Stomach (tissue), 4 donors: ENCODE measurements at regions not wholly inside any gene's neighbourhood (a gene's known extent, or its start where the extent isn't known, plus 50 kb on each side); places are given as distances from the start of the nearest gene placed in this dataset.

Source experiments
- CTCF ChIP-seq, 7 experiments: fragments of 450-650 bp in 4 of 7; fragments of 200-600 bp in 3 of 7; sonication (generic) in 3 of 7; IDR thresholded peaks; one replicate each; pipeline ENCODE4 v1.5.1; 2016 to 2019; ENCODE audit warnings: antibody characterized with exemption in 7 of 7, control low read depth in 2 of 7, mild to moderate bottlenecking in 1 of 7
- EP300 ChIP-seq: sonication (generic); formaldehyde crosslinking; IDR thresholded peaks from one replicate; pipeline ENCODE4 v1.6.1; 2017; ENCODE audit warnings: antibody characterized with exemption
- POLR2A ChIP-seq, 4 donors: fragments of 450-650 bp; IDR thresholded peaks; one replicate each; pipeline ENCODE4 v1.6.1; 2016; ENCODE audit warnings: antibody characterized with exemption in 4 of 4, control low read depth in 2 of 4, mild to moderate bottlenecking in 1 of 4, moderate library complexity in 1 of 4
- POLR2AphosphoS5 ChIP-seq, 3 donors: sonication (generic); formaldehyde crosslinking; IDR thresholded peaks; one replicate each; pipeline ENCODE4 v1.6.1; 2016; ENCODE audit warnings: antibody characterized with exemption in 3 of 3

- TF ChIP-seq CTCF (IDR thresholded peaks at IDR 0.05) (no peak), POLR2AphosphoS5 (IDR thresholded peaks at IDR 0.05) (no peak), EP300 (no peak), POLR2A (IDR thresholded peaks at IDR 0.05) (no peak)
Observed at GRCh38 chr7:17436126-17436525, 137.7 kb downstream of the AHR start.
